ENCODE measurements at regions not wholly inside any gene's neighbourhood (a gene's known extent, or its start where the extent isn't known, plus 50 kb on each side); places are given as distances from the start of the nearest gene placed in this dataset.

- Histone ChIP-seq H3K9me3 (ENCODE audit: control insufficient read depth, insufficient read depth, low read length) (no peaks in the 10 kb centered on the region), H3K4me3 (ENCODE audit: low read length) (no peak overlapping the region), H3K36me3 (ENCODE audit: control insufficient read depth, insufficient read depth, low read length) (no peaks in the 10 kb centered on the region), H3K27me3 (ENCODE audit: control insufficient read depth, insufficient read depth, low read length) (no peaks in the 10 kb centered on the region), H3K27ac (ENCODE audit: low read length) (no peak overlapping the region), H3K4me1 (ENCODE audit: control insufficient read depth, insufficient read depth, low read length) (no peaks in the 10 kb centered on the region)
- Mint-ChIP-seq H3K4me1 (peaks cover 0 to 14% of the 10 kb centered on the region in 2 donors), H3K9me3 (no peaks in the 10 kb centered on the region), H3K27me3 (ENCODE audit: low read depth in 2 of 2) (peaks cover 21 to 36% of the 10 kb centered on the region in 2 donors), H3K4me3 (no peak overlapping the region), H3K27ac (no peak overlapping the region), H3K36me3 (no peaks in the 10 kb centered on the region)
- 88% methylated on average over 4 of the region's 4 CpGs for WGBS (ENCODE audit: insufficient coverage)
- TF ChIP-seq, protein P1, sequence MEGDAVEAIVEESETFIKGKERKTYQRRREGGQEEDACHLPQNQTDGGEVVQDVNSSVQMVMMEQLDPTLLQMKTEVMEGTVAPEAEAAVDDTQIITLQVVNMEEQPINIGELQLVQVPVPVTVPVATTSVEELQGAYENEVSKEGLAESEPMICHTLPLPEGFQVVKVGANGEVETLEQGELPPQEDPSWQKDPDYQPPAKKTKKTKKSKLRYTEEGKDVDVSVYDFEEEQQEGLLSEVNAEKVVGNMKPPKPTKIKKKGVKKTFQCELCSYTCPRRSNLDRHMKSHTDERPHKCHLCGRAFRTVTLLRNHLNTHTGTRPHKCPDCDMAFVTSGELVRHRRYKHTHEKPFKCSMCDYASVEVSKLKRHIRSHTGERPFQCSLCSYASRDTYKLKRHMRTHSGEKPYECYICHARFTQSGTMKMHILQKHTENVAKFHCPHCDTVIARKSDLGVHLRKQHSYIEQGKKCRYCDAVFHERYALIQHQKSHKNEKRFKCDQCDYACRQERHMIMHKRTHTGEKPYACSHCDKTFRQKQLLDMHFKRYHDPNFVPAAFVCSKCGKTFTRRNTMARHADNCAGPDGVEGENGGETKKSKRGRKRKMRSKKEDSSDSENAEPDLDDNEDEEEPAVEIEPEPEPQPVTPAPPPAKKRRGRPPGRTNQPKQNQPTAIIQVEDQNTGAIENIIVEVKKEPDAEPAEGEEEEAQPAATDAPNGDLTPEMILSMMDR (IDR thresholded peaks at IDR 0.05), result no peak
- no peak for ATAC-seq
- intact Hi-C loops (cut with micrococcal nuclease), result no loop called here
- no peak for DNase-seq
Observed at GRCh38 chr1:36590264-36590663, 107.6 kb upstream of the CSF3R start.

DNA sequence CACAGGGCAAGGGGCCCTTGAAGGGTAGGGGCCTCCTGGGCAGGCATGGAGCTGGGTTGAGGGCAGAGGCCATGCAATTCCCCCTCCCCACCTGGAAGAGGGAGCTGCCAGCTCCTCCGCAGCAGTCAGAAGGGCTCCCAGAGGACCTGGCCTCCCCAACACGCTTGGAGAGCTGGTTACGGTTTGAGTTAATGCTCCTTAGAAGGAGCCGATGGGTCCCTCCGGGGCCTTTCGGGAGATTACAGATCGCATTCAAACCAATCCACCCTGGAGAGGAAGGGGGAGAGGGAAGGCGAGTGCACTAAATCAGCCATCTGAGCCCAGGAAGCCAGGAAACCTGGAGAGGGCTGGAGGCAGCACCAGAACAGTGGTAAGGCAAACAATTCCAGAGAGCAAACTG lies 106.3 kb upstream of the CSF3R start:
- 89% methylated on average over 8 of the region's 8 CpGs for WGBS (ENCODE audit: insufficient coverage)
- peaks cover 25 to 44% of the 10 kb centered on the region in 2 donors for H3K27me3 Mint-ChIP-seq (ENCODE audit: low read depth in 2 of 2)

GRCh38 chr1:36585569-36586548 lies 103.1 kb upstream of the CSF3R start:
- Mint-ChIP-seq H3K4me1 (peaks cover 0 to 11% of the 10 kb centered on the region in 2 donors), H3K36me3 (no peaks in the 10 kb centered on the region), H3K27me3 (ENCODE audit: low read depth in 2 of 2) (peaks cover 25 to 44% of the 10 kb centered on the region in 2 donors), H3K4me3 (no peak overlapping the region), H3K27ac (no peak overlapping the region), H3K9me3 (no peaks in the 10 kb centered on the region)
- TF ChIP-seq, protein P1 (IDR thresholded peaks at IDR 0.05), result no peak
- H3K27me3 ChIP-seq (ENCODE audit: control insufficient read depth, insufficient read depth, low read length), result no peaks in the 10 kb centered on the region
- DNase-seq, result no peak
- no peaks in the 10 kb centered on the region for H3K4me1 ChIP-seq (ENCODE audit: control insufficient read depth, insufficient read depth, low read length)
- intact Hi-C loops (cut with micrococcal nuclease), result no loop called here
- ATAC-seq, result no peak
- no peaks in the 10 kb centered on the region for H3K9me3 ChIP-seq (ENCODE audit: control insufficient read depth, insufficient read depth, low read length)
- H3K4me3 ChIP-seq (ENCODE audit: low read length), result no peak overlapping the region
- no peak overlapping the region for H3K27ac ChIP-seq (ENCODE audit: low read length)
- WGBS (ENCODE audit: insufficient coverage), result 33% methylated on average over 24 of the region's 24 CpGs
- no peaks in the 10 kb centered on the region for H3K36me3 ChIP-seq (ENCODE audit: control insufficient read depth, insufficient read depth, low read length)

More for the DNA sequence above, 106.3 kb upstream of the CSF3R start:
- TF ChIP-seq, protein P1 (IDR thresholded peaks at IDR 0.05), result no peak
- Mint-ChIP-seq H3K36me3 (no peaks in the 10 kb centered on the region), H3K9me3 (no peaks in the 10 kb centered on the region), H3K4me3 (no peak overlapping the region), H3K27ac (no peak overlapping the region), H3K4me1 (peaks cover 0 to 14% of the 10 kb centered on the region in 2 donors)
- DNase-seq (no peak), ATAC-seq (no peak)
- no peaks in the 10 kb centered on the region for H3K27me3 ChIP-seq (ENCODE audit: control insufficient read depth, insufficient read depth, low read length)
- H3K4me1 ChIP-seq (ENCODE audit: control insufficient read depth, insufficient read depth, low read length), result no peaks in the 10 kb centered on the region
- intact Hi-C loops (cut with micrococcal nuclease), result no loop called here
- no peaks in the 10 kb centered on the region for H3K36me3 ChIP-seq (ENCODE audit: control insufficient read depth, insufficient read depth, low read length)
- H3K9me3 ChIP-seq (ENCODE audit: control insufficient read depth, insufficient read depth, low read length), result no peaks in the 10 kb centered on the region
- H3K27ac ChIP-seq (ENCODE audit: low read length), result no peak overlapping the region
- no peak overlapping the region for H3K4me3 ChIP-seq (ENCODE audit: low read length)

All from natural killer cell (primary cell).